Parathyroid adenoma (tissue), 2 donors: ENCODE measurements at regions not wholly inside any gene's neighbourhood (a gene's known extent, or its start where the extent isn't known, plus 50 kb on each side); places are given as distances from the start of the nearest gene placed in this dataset.
"Not testable (repeated sequence)": the region's sequence is repeated elsewhere in the genome, so short reads cannot be mapped to it uniquely, and the experiment has no call there.

Experiments
- H2AFZ ChIP-seq: fragments of 300-600 bp; sonication (generic); one replicate; pipeline ENCODE4 v1.7.0; 2017; ENCODE audit warnings: antibody characterized with exemption, mild to moderate bottlenecking
- H3K27ac ChIP-seq: fragments of 300-600 bp; sonication (generic); one replicate; pipeline ENCODE4 v1.7.0; 2017
- H3K27me3 ChIP-seq: fragments of 300-600 bp; sonication (generic); one replicate; pipeline ENCODE4 v1.7.0; 2017; ENCODE audit warnings: low read length; ENCODE audit not compliant: control insufficient read depth, insufficient read depth
- H3K36me3 ChIP-seq: fragments of 300-600 bp; sonication (generic); one replicate; pipeline ENCODE4 v1.7.0; 2017; ENCODE audit warnings: low read length; ENCODE audit not compliant: control insufficient read depth, insufficient read depth
- H3K4me1 ChIP-seq: fragments of 300-600 bp; sonication (generic); one replicate; pipeline ENCODE4 v1.7.0; 2017; ENCODE audit warnings: control low read depth
- H3K4me2 ChIP-seq: fragments of 300-600 bp; sonication (generic); one replicate; pipeline ENCODE4 v1.7.0; 2017; ENCODE audit warnings: low read length
- H3K4me3 ChIP-seq: fragments of 300-600 bp; sonication (generic); one replicate; pipeline ENCODE4 v1.7.0; 2017; ENCODE audit warnings: low read depth, low read length
- H3K79me2 ChIP-seq: fragments of 300-600 bp; sonication (generic); one replicate; pipeline ENCODE4 v1.7.0; 2017; ENCODE audit warnings: control low read depth
- H3K9ac ChIP-seq: fragments of 300-600 bp; sonication (generic); one replicate; pipeline ENCODE4 v1.7.0; 2017; ENCODE audit warnings: mild to moderate bottlenecking
- H3K9me3 ChIP-seq: fragments of 300-600 bp; sonication (generic); one replicate; pipeline ENCODE4 v1.7.0; 2017; ENCODE audit warnings: low read length; ENCODE audit not compliant: control insufficient read depth
- CTCF ChIP-seq: fragments of 300-600 bp; sonication (generic); IDR thresholded peaks from one replicate; pipeline ENCODE4 v1.7.0; 2017; ENCODE audit warnings: antibody characterized with exemption, mild to moderate bottlenecking
- donor health status: primary hyperparathyroidism.

- H2AFZ ChIP-seq: peak overlapping the region; percentile 38
- no peaks in the 10 kb centered on the region for H3K79me2 ChIP-seq
- no peak overlapping the region for H3K27ac ChIP-seq
- no peak overlapping the region for H3K4me3 ChIP-seq
- TF ChIP-seq CTCF: peak; percentile 42
- no peaks in the 10 kb centered on the region for H3K9me3 ChIP-seq
- peak overlapping the region; percentile 19 for H3K4me2 ChIP-seq
- no peaks in the 10 kb centered on the region for H3K36me3 ChIP-seq
- no peaks in the 10 kb centered on the region for H3K27me3 ChIP-seq
- no peak overlapping the region for H3K9ac ChIP-seq
- no peaks in the 10 kb centered on the region for H3K4me1 ChIP-seq
Measured at GRCh38 chr1:30085811-30086770, 637.3 kb downstream of the MATN1 start.

- H3K27me3 ChIP-seq: no peaks in the 10 kb centered on the region
- H3K4me3 ChIP-seq: no peak overlapping the region
- TF ChIP-seq CTCF: no peak
- H3K4me1 ChIP-seq: no peaks in the 10 kb centered on the region
- H3K9me3 ChIP-seq: no peaks in the 10 kb centered on the region
- H3K4me2 ChIP-seq: no peak overlapping the region
- no peaks in the 10 kb centered on the region for H3K79me2 ChIP-seq
- H3K9ac ChIP-seq: no peak overlapping the region
- H3K36me3 ChIP-seq: no peaks in the 10 kb centered on the region
- H2AFZ ChIP-seq: no peak overlapping the region
- H3K27ac ChIP-seq: no peak overlapping the region
Measured at GRCh38 chr1:30084909-30085571, 638.3 kb downstream of the MATN1 start.

DNA sequence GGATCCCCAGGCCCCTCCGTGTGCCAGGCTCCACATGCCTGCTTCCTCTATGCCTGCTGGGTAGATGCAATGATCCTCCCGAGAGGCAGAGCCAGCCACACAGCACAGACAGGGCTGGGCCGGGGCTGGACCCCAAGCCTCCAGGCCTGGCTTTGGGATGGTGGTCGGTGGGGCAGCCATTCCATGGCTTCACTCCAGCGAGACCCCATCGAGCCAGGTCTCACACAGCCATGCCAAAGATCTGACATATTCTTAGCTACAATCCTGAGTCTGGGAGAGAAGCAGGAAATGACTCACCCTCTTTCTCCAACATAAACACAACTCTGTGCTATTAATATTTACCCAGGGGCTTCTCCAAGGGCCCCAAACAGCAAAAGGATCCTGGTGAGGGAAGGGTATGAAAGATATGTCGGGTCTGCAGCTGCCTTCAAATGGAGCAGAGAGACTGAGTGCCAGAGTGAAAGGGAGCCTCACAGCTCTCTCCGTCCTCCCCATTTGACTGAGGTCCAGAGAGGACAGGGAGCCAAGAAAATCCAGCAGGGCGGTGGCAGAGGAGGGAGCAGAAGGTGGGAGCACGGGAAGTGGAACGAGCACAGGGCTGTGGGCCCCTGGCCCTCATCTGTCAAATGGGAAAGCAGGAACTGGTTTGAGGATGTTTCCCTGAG lies 639.5 kb downstream of the MATN1 start:
- H3K4me3 ChIP-seq: no peak overlapping the region

GRCh38 chr1:30081379-30082102 lies 641.8 kb downstream of the MATN1 start:
- no peak overlapping the region for H3K4me3 ChIP-seq
- no peak overlapping the region for H3K27ac ChIP-seq
- no peak overlapping the region for H3K9ac ChIP-seq
- H2AFZ ChIP-seq: no peak overlapping the region
- no peaks in the 10 kb centered on the region for H3K36me3 ChIP-seq
- no peak for TF ChIP-seq CTCF
- H3K9me3 ChIP-seq: no peaks in the 10 kb centered on the region
- H3K4me1 ChIP-seq: no peaks in the 10 kb centered on the region
- no peaks in the 10 kb centered on the region for H3K27me3 ChIP-seq
- no peaks in the 10 kb centered on the region for H3K79me2 ChIP-seq
- no peak overlapping the region for H3K4me2 ChIP-seq

More for the DNA sequence above, 639.5 kb downstream of the MATN1 start:
- Histone ChIP-seq H3K4me1 (no peaks in the 10 kb centered on the region), H3K27me3 (no peaks in the 10 kb centered on the region), H2AFZ (no peak overlapping the region), H3K9ac (no peak overlapping the region), H3K36me3 (no peaks in the 10 kb centered on the region), H3K9me3 (no peaks in the 10 kb centered on the region), H3K4me2 (no peak overlapping the region), H3K27ac (no peak overlapping the region), H3K79me2 (no peaks in the 10 kb centered on the region)
- no peak for TF ChIP-seq CTCF

GRCh38 chr1:30075916-30076315 lies 647.5 kb downstream of the MATN1 start:
- H3K27ac ChIP-seq, H3K27me3 ChIP-seq, H3K4me2 ChIP-seq, H3K4me3 ChIP-seq, H3K4me1 ChIP-seq, H2AFZ ChIP-seq, H3K9ac ChIP-seq, H3K79me2 ChIP-seq, H3K9me3 ChIP-seq, H3K36me3 ChIP-seq: not testable (repeated sequence)
